H9 (cell line): ENCODE measurements at regions not wholly inside any gene's neighbourhood (a gene's known extent, or its start where the extent isn't known, plus 50 kb on each side); places are given as distances from the start of the nearest gene placed in this dataset.

Experiments used
- DNase-seq: peaks from one replicate; pipeline ENCODE4 v3.0.0-alpha.2; 2017
- H2AFZ ChIP-seq: one replicate; pipeline ENCODE4 v1.6.1; 2013; ENCODE audit warnings: mild to moderate bottlenecking, low read length, control low read depth, moderate library complexity
- H2AK5ac ChIP-seq: 2 replicates; pipeline ENCODE4 v1.6.1; 2013; ENCODE audit warnings: low read length, control low read depth, mixed read lengths; ENCODE audit not compliant: insufficient read length
- H2BK120ac ChIP-seq: one replicate; pipeline ENCODE4 v1.6.1; 2013; ENCODE audit warnings: low read depth, mild to moderate bottlenecking, low read length, control low read depth, inconsistent platforms; ENCODE audit not compliant: poor library complexity, severe bottlenecking
- H2BK12ac ChIP-seq: 2 replicates; pipeline ENCODE4 v1.6.1; 2013; ENCODE audit warnings: low read length, control low read depth, mixed read lengths, low read depth; ENCODE audit not compliant: insufficient read length
- H2BK15ac ChIP-seq: 2 replicates; pipeline ENCODE4 v1.6.1; 2013; ENCODE audit warnings: low read depth, low read length, control low read depth
- H2BK20ac ChIP-seq: one replicate; pipeline ENCODE4 v1.6.1; 2013; ENCODE audit warnings: low read depth, mild to moderate bottlenecking, low read length, control low read depth, inconsistent platforms; ENCODE audit not compliant: poor library complexity, severe bottlenecking
- H2BK5ac ChIP-seq: 2 replicates; pipeline ENCODE4 v1.6.1; 2013; ENCODE audit warnings: low read length, control low read depth, mixed read lengths; ENCODE audit not compliant: insufficient read length
- H3K14ac ChIP-seq: 2 replicates; pipeline ENCODE4 v1.6.1; 2013; ENCODE audit warnings: low read length, control low read depth; ENCODE audit not compliant: insufficient read depth
- H3K18ac ChIP-seq: 2 replicates; pipeline ENCODE4 v1.6.1; 2013; ENCODE audit warnings: low read depth, mild to moderate bottlenecking, mixed read lengths, low read length, control low read depth; ENCODE audit not compliant: insufficient read length
- H3K23ac ChIP-seq: 2 replicates; pipeline ENCODE4 v1.6.1; 2013; ENCODE audit warnings: low read length, control low read depth, mixed read lengths, low read depth; ENCODE audit not compliant: insufficient read length
- H3K23me2 ChIP-seq: 2 replicates; pipeline ENCODE4 v1.6.1; 2013; ENCODE audit warnings: low read depth, mild to moderate bottlenecking, mixed read lengths, low read length, control low read depth; ENCODE audit not compliant: insufficient read length, poor library complexity, severe bottlenecking
- H3K27ac ChIP-seq: 2 replicates; pipeline ENCODE4 v1.5.1; 2013; ENCODE audit warnings: low read length, control low read depth, mixed read lengths, low read depth; ENCODE audit not compliant: insufficient read length
- H3K27me3 ChIP-seq: 2 replicates; pipeline ENCODE4 v1.6.1; 2013; ENCODE audit warnings: low read length, control low read depth, inconsistent platforms; ENCODE audit not compliant: insufficient read depth
- H3K4ac ChIP-seq: 2 replicates; pipeline ENCODE4 v1.6.1; 2013; ENCODE audit warnings: low read depth, mild to moderate bottlenecking, control low read depth, inconsistent platforms, low read length, moderate library complexity
- H3K4me1 ChIP-seq: 2 replicates; pipeline ENCODE4 v1.6.1; 2013; ENCODE audit warnings: low read length, control low read depth, inconsistent platforms; ENCODE audit not compliant: insufficient read depth
- H3K4me2 ChIP-seq: 2 replicates; pipeline ENCODE4 v1.6.1; 2013; ENCODE audit warnings: low read length, control low read depth, mixed read lengths; ENCODE audit not compliant: insufficient read length, insufficient read depth
- H3K56ac ChIP-seq: 2 replicates; pipeline ENCODE4 v1.6.1; 2013; ENCODE audit warnings: low read depth, mild to moderate bottlenecking, mixed read lengths, low read length, control low read depth; ENCODE audit not compliant: insufficient read length
- H3K79me1 ChIP-seq: 2 replicates; pipeline ENCODE4 v1.6.1; 2013; ENCODE audit warnings: low read depth, mild to moderate bottlenecking, moderate library complexity, low read length, control low read depth, inconsistent platforms; ENCODE audit not compliant: insufficient read depth, poor library complexity, severe bottlenecking
- H3K79me2 ChIP-seq: 2 replicates; pipeline ENCODE4 v1.6.1; 2013; ENCODE audit warnings: low read length, control low read depth, inconsistent platforms; ENCODE audit not compliant: insufficient read depth
- H3K9ac ChIP-seq: 2 replicates; pipeline ENCODE4 v1.6.1; 2013; ENCODE audit warnings: low read length, control low read depth, mixed read lengths; ENCODE audit not compliant: insufficient read length; ENCODE audit errors: extremely low read depth
- H3K9me3 ChIP-seq: one replicate; pipeline ENCODE4 v1.6.1; 2013; ENCODE audit warnings: low read depth, low read length, inconsistent platforms; ENCODE audit not compliant: control insufficient read depth
- H3T11ph ChIP-seq: one replicate; pipeline ENCODE4 v1.6.1; 2013; ENCODE audit warnings: mild to moderate bottlenecking, low read length, control low read depth, inconsistent platforms
- H4K20me1 ChIP-seq: one replicate; pipeline ENCODE4 v1.6.1; 2013; ENCODE audit not compliant: control insufficient read depth, insufficient read length, insufficient read depth
- H4K5ac ChIP-seq: 2 replicates; pipeline ENCODE4 v1.6.1; 2013; ENCODE audit warnings: low read depth, mild to moderate bottlenecking, mixed read lengths, low read length, control low read depth; ENCODE audit not compliant: insufficient read length
- H4K8ac ChIP-seq: replicated peaks from 2 replicates; pipeline ENCODE4 v1.6.1; 2013; ENCODE audit warnings: low read length, control low read depth, mixed read lengths, low read depth; ENCODE audit not compliant: insufficient read length
- H4K91ac ChIP-seq: 2 replicates; pipeline ENCODE4 v1.6.1; 2013; ENCODE audit warnings: low read depth, mild to moderate bottlenecking, moderate library complexity, mixed read lengths, low read length, control low read depth; ENCODE audit not compliant: insufficient read length
- H3K27ac Mint-ChIP-seq, 3 experiments: 2 replicates in 2 of 3; 3 replicates in 1 of 3; pipeline ENCODE4 v1.8.0; 2020 to 2021; ENCODE audit warnings: mixed read lengths in 3 of 3, mild to moderate bottlenecking in 1 of 3, moderate library complexity in 1 of 3
- H3K27me3 Mint-ChIP-seq: 2 replicates; pipeline ENCODE4 v1.8.0; 2021; ENCODE audit warnings: low read depth, mild to moderate bottlenecking, moderate library complexity, mixed read lengths
- H3K36me3 Mint-ChIP-seq, 3 experiments: 2 replicates in 2 of 3; 3 replicates in 1 of 3; pipeline ENCODE4 v1.8.0; 2020 to 2021; ENCODE audit warnings: low read depth in 3 of 3, mixed read lengths in 3 of 3; ENCODE audit not compliant: insufficient read depth in 1 of 3
- H3K4me1 Mint-ChIP-seq, 2 experiments: 2 replicates each; pipeline ENCODE4 v1.8.0; 2020; ENCODE audit warnings: mixed read lengths in 2 of 2
- H3K4me3 Mint-ChIP-seq, 2 experiments: 2 replicates in 1 of 2; 3 replicates in 1 of 2; pipeline ENCODE4 v1.8.0; 2020 to 2021; ENCODE audit warnings: mild to moderate bottlenecking in 2 of 2, mixed read lengths in 2 of 2, moderate library complexity in 1 of 2
- H3K9me3 Mint-ChIP-seq, 2 experiments: 2 replicates in 1 of 2; 3 replicates in 1 of 2; pipeline ENCODE4 v1.8.0; 2020; ENCODE audit warnings: mild to moderate bottlenecking in 2 of 2, mixed read lengths in 2 of 2, moderate library complexity in 1 of 2
- WGBS: extraction: QIAGEN DNeasy Blood & Tissue Kit; methylation state at CpG from one replicate; pipeline ENCODE4 v1.1.7; 2013; ENCODE audit warnings: missing lambda C conversion rate, low lambda C conversion rate, mixed read lengths; ENCODE audit not compliant: insufficient read length; ENCODE audit errors: extremely low coverage; 5-methylcytosine and 5-hydroxymethylcytosine counted together
- TF ChIP-seq, protein P1 (sequence below): fragments of 200-600 bp; sonication (generic); conservative IDR thresholded peaks from 3 replicates; pipeline ENCODE4 v1.8.0; 2021; ENCODE audit warnings: antibody characterized with exemption, mild to moderate bottlenecking

DNA sequence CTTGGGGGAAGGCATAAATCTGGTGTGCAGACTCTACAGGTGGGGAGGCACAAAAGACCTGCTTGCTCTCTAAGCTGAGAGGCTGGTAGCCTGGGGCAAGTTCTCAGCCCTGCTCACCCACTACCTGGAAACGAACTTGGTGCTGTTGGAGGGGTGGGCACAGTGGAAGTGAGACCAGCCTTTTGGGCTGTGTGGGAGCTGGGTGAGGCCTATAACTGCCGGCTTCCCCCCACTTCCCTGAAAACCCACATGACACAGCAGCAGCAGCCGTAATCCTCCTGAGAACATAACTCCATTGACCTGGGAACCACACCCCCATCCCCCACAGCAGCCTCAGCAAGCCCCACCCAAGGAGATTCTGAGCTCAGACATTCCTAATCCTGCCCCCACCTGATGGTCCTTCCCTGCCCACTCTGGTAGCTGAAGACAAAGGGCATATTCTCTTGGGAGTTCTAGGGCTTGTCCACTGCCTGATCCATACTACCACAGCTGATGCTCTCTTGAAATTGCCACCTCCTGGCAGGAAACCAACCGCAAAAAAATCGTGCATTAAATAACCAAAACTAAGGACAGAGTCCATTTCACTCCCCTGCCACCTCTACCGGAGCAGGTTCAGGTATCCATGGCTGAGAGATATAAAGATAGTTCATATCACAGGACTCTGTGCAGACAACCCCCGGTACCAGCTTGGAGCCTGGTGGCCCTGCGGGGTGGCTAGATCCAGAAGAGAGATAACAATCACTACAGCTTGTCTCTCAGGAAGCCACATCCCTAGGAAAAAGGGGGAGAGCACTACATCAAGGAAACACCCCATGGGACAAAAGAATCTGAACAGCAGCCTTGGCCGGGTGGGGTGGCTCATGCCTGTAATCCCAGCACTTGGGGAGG lies 178.1 kb downstream of the NDUFA10 start:
- Histone ChIP-seq H3T11ph (no peak overlapping the region), H3K18ac (no peak overlapping the region), H3K9ac (no peak overlapping the region), H2BK20ac (no peak overlapping the region), H4K5ac (no peak overlapping the region), H3K9me3 (peaks cover 5% of the 10 kb centered on the region), H2AK5ac (no peak overlapping the region), H3K14ac (no peak overlapping the region), H3K4ac (no peak overlapping the region), H2AFZ (no peak overlapping the region), H3K27me3 (no peaks in the 10 kb centered on the region), H3K79me2 (no peaks in the 10 kb centered on the region), H4K20me1 (no peaks in the 10 kb centered on the region), H3K4me2 (no peak overlapping the region), H4K91ac (no peak overlapping the region), H2BK15ac (no peak overlapping the region), H3K56ac (no peak overlapping the region), H3K23ac (no peak overlapping the region), H3K79me1 (no peaks in the 10 kb centered on the region), H2BK5ac (no peak overlapping the region), H2BK120ac (no peak overlapping the region), H3K27ac (no peak overlapping the region), H2BK12ac (no peak overlapping the region), H3K23me2 (no peaks in the 10 kb centered on the region), H3K4me1 (no peaks in the 10 kb centered on the region), H4K8ac (no peak overlapping the region)
- no CpG with 5 or more reads among the region's 9 CpGs for WGBS
- peaks cover 4% of the 10 kb centered on the region in 2 experiments; a peak in 3 of 4 replicates for H3K4me1 Mint-ChIP-seq
- no peak for DNase-seq
- H3K27me3 Mint-ChIP-seq, result peaks cover 8% of the 10 kb centered on the region
- no peak overlapping the region for H3K4me3 Mint-ChIP-seq
- no peak overlapping the region for H3K27ac Mint-ChIP-seq
- peaks cover 0 to 4% (median 3%) of the 10 kb centered on the region in 3 experiments; a peak in 2 of 7 replicates for H3K36me3 Mint-ChIP-seq
- peaks cover 41 to 42% of the 10 kb centered on the region in 2 experiments for H3K9me3 Mint-ChIP-seq
- TF ChIP-seq, protein P1, sequence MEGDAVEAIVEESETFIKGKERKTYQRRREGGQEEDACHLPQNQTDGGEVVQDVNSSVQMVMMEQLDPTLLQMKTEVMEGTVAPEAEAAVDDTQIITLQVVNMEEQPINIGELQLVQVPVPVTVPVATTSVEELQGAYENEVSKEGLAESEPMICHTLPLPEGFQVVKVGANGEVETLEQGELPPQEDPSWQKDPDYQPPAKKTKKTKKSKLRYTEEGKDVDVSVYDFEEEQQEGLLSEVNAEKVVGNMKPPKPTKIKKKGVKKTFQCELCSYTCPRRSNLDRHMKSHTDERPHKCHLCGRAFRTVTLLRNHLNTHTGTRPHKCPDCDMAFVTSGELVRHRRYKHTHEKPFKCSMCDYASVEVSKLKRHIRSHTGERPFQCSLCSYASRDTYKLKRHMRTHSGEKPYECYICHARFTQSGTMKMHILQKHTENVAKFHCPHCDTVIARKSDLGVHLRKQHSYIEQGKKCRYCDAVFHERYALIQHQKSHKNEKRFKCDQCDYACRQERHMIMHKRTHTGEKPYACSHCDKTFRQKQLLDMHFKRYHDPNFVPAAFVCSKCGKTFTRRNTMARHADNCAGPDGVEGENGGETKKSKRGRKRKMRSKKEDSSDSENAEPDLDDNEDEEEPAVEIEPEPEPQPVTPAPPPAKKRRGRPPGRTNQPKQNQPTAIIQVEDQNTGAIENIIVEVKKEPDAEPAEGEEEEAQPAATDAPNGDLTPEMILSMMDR, result no peak
